HepG2 (cell line): ENCODE measurements at regions not wholly inside any gene's neighbourhood (a gene's known extent, or its start where the extent isn't known, plus 50 kb on each side); places are given as distances from the start of the nearest gene placed in this dataset.

Experiments used
- ATAC-seq: fragments of 200-7000 bp; cut with Tn5 transposase; 3 replicates; pipeline ENCODE4 v1.9.1; 2020; ENCODE audit warnings: mild to moderate bottlenecking, moderate library complexity
- BruUV-seq: library from RNA; stranded (reverse); fragments of 400-500 nt; replicated peaks from 2 replicates; lab custom pipeline; 2021; lab: Mats Ljungman, UMichigan
- CTCF ChIA-PET: fragments of 300-600 bp; formaldehyde crosslinking; extraction: SDS; loops from one replicate; lab custom pipeline; 2021; ENCODE audit warnings: low total read pairs, inconsistent platforms, low intra/inter-chr PET ratio; lab: Yijun Ruan, JAX
- POLR2A ChIA-PET: fragments of 350-600 bp; sonication (Branson Sonifier 250); formaldehyde crosslinking; loops from one replicate; lab custom pipeline; 2020; ENCODE audit warnings: antibody characterized with exemption, inconsistent platforms; lab: Yijun Ruan, JAX
- DNase-seq: peaks from one replicate; pipeline ENCODE4 v3.0.0-alpha.2; 2015; ENCODE audit warnings: low spot score
- FAIRE-seq: peaks from 3 replicates; lab custom pipeline; 2011; peaks lifted over from hg19 to GRCh38; lab: Jason Lieb, UNC
- H2AFZ ChIP-seq: one replicate; pipeline ENCODE4 v1.6.1; 2011; ENCODE audit warnings: low read length, inconsistent platforms
- H3K27ac ChIP-seq: fragments of 300-600 bp; 3 replicates; pipeline ENCODE4 v1.8.0; 2011; ENCODE audit warnings: mixed run types, mild to moderate bottlenecking, mixed read lengths, low read length, inconsistent platforms; ENCODE audit not compliant: insufficient read depth; ENCODE audit errors: extremely low read length
- H3K27me3 ChIP-seq, 2 experiments: fragments of 200-600 bp in 1 of 2; 2 replicates in 1 of 2; 3 replicates in 1 of 2; pipeline versions ENCODE4 v1.6.0 to v1.8.0; 2011; ENCODE audit warnings: low read length in 2 of 2, mild to moderate bottlenecking in 2 of 2, moderate library complexity in 2 of 2, inconsistent platforms in 1 of 2; ENCODE audit not compliant: insufficient read depth in 2 of 2, control insufficient read depth in 1 of 2
- H3K36me3 ChIP-seq, 2 experiments: fragments of 200-600 bp in 1 of 2; replicated peaks in 1 of 2; 2 replicates in 1 of 2; 3 replicates in 1 of 2; pipeline versions ENCODE4 v1.5.1 to v1.8.0; 2011; ENCODE audit warnings: low read length in 2 of 2, inconsistent platforms in 1 of 2; ENCODE audit not compliant: insufficient read depth in 2 of 2, control insufficient read depth in 1 of 2
- H3K4me1 ChIP-seq: 2 replicates; pipeline ENCODE4 v1.5.1; 2012; ENCODE audit warnings: low read length, inconsistent platforms; ENCODE audit not compliant: insufficient read depth
- H3K4me2 ChIP-seq: 2 replicates; pipeline ENCODE4 v1.6.0; 2011; ENCODE audit warnings: low read depth, low read length, inconsistent platforms
- H3K4me3 ChIP-seq, 3 experiments: fragments of 200-600 bp in 1 of 3; sonication (generic), shearing (Covaris generic) in 1 of 3; replicated peaks in 1 of 3; 2 replicates each; pipeline ENCODE4 v1.5.1; 2011 to 2016; ENCODE audit warnings: low read length in 3 of 3, inconsistent platforms in 2 of 3, low read depth in 2 of 3, mild to moderate bottlenecking in 2 of 3, control low read depth in 1 of 3, mixed read lengths in 1 of 3; ENCODE audit not compliant: insufficient read depth in 1 of 3
- H3K79me2 ChIP-seq: one replicate; pipeline ENCODE4 v1.6.1; 2011; ENCODE audit warnings: low read length, inconsistent platforms; ENCODE audit not compliant: insufficient read depth
- H3K9ac ChIP-seq: 2 replicates; pipeline ENCODE4 v1.6.0; 2011; ENCODE audit warnings: mild to moderate bottlenecking, low read depth, low read length, inconsistent platforms; ENCODE audit not compliant: insufficient read depth
- H3K9me3 ChIP-seq: 2 replicates; pipeline ENCODE4 v1.5.1; 2012; ENCODE audit warnings: mild to moderate bottlenecking, low read length
- H4K20me1 ChIP-seq: 2 replicates; pipeline ENCODE4 v1.6.0; 2011; ENCODE audit warnings: inconsistent platforms, mild to moderate bottlenecking, low read length, moderate library complexity; ENCODE audit not compliant: insufficient read depth
- AKNA ChIP-seq: sonication (generic); formaldehyde crosslinking; IDR thresholded peaks from 2 replicates; pipeline ENCODE4 v1.4.0; 2020; ENCODE audit warnings: missing genetic modification reagents, borderline replicate concordance
- HES4 ChIP-seq: sonication (generic); formaldehyde crosslinking; IDR thresholded peaks from 2 replicates; pipeline ENCODE4 v1.9.0; 2021; ENCODE audit warnings: mild to moderate bottlenecking, missing genetic modification reagents, borderline replicate concordance
- JARID2 ChIP-seq: sonication (generic); formaldehyde crosslinking; IDR thresholded peaks from 2 replicates; pipeline ENCODE4 v1.8.1; 2023; ENCODE audit warnings: missing genetic modification reagents, inconsistent platforms; ENCODE audit not compliant: insufficient replicate concordance
- NR2F2 ChIP-seq: IDR thresholded peaks from 2 replicates; pipeline ENCODE4 v1.6.1; 2012; ENCODE audit warnings: low read depth, inconsistent platforms, borderline replicate concordance
- SNAPC5 ChIP-seq: sonication (generic); formaldehyde crosslinking; IDR thresholded peaks from 2 replicates; pipeline ENCODE4 v1.8.1; 2023; ENCODE audit warnings: mild to moderate bottlenecking, missing genetic modification reagents, borderline replicate concordance
- SYNCRIP ChIP-seq: fragments of 200-400 bp; formaldehyde crosslinking; IDR thresholded peaks from 2 replicates; pipeline ENCODE4 v1.6.1; 2018; ENCODE audit warnings: mild to moderate bottlenecking, low read depth, low read length; ENCODE audit not compliant: insufficient read depth
- TBX2 ChIP-seq: sonication (generic); formaldehyde crosslinking; IDR thresholded peaks from 2 replicates; pipeline ENCODE4 v1.5.0; 2020; ENCODE audit warnings: missing genetic modification reagents, mild to moderate bottlenecking, borderline replicate concordance
- TGIF2 ChIP-seq: IDR thresholded peaks from 2 replicates; pipeline ENCODE4 v1.6.1; 2016; ENCODE audit warnings: control low read depth, missing compliant biosample characterization
- ZKSCAN5 ChIP-seq: sonication (generic); formaldehyde crosslinking; IDR thresholded peaks from 2 replicates; pipeline ENCODE4 v1.5.1; 2020; ENCODE audit warnings: mild to moderate bottlenecking, missing genetic modification reagents
- ZNF136 ChIP-seq: sonication (generic); formaldehyde crosslinking; IDR thresholded peaks from 2 replicates; pipeline ENCODE4 v1.8.1; 2022; ENCODE audit warnings: low read depth, mild to moderate bottlenecking, moderate library complexity, missing genetic modification reagents
- ZNF207 ChIP-seq: fragments of 450-650 bp; IDR thresholded peaks from 2 replicates; pipeline ENCODE4 v1.6.1; 2016; ENCODE audit warnings: antibody characterized with exemption, borderline replicate concordance
- ZNF256 ChIP-seq: sonication (generic); formaldehyde crosslinking; conservative IDR thresholded peaks from 2 replicates; pipeline ENCODE4 v1.4.0; 2020; ENCODE audit warnings: missing genetic modification reagents
- ZNF274 ChIP-seq: sonication (generic); formaldehyde crosslinking; IDR thresholded peaks from 2 replicates; pipeline ENCODE4 v1.5.1; 2020; ENCODE audit warnings: mild to moderate bottlenecking, missing genetic modification reagents
- ZNF709 ChIP-seq: sonication (generic); formaldehyde crosslinking; IDR thresholded peaks from 2 replicates; pipeline ENCODE4 v1.5.0; 2020; ENCODE audit warnings: mild to moderate bottlenecking, missing genetic modification reagents
- ZSCAN22 ChIP-seq: sonication (generic); formaldehyde crosslinking; IDR thresholded peaks from 2 replicates; pipeline ENCODE4 v1.4.0; 2020; ENCODE audit warnings: mild to moderate bottlenecking, missing genetic modification reagents
- WGBS: methylation state at CpG from one replicate; pipeline ENCODE4 v1.1.6; 2017; ENCODE audit warnings: low lambda C conversion rate; 5-methylcytosine and 5-hydroxymethylcytosine counted together
- in situ Hi-C: cut with HindIII; loops from 2 replicates; pipeline ENCODE4 v1.10.0; 2017; ENCODE audit warnings: low pct_unique_long_range_greater_than_20kb; ENCODE audit not compliant: extremely low pct_ligation_motif_present
- intact Hi-C: fragments of 100-400 bp; cut with micrococcal nuclease; formaldehyde crosslinking; loops from one replicate; pipeline ENCODE4 v1.10.0; 2022; ENCODE audit not compliant: unreplicated experiment
- TF ChIP-seq, protein P1 (sequence below): sonication (generic); formaldehyde crosslinking; IDR thresholded peaks from 2 replicates; pipeline ENCODE4 v1.4.0; 2020; ENCODE audit warnings: mild to moderate bottlenecking, missing genetic modification reagents

DNA sequence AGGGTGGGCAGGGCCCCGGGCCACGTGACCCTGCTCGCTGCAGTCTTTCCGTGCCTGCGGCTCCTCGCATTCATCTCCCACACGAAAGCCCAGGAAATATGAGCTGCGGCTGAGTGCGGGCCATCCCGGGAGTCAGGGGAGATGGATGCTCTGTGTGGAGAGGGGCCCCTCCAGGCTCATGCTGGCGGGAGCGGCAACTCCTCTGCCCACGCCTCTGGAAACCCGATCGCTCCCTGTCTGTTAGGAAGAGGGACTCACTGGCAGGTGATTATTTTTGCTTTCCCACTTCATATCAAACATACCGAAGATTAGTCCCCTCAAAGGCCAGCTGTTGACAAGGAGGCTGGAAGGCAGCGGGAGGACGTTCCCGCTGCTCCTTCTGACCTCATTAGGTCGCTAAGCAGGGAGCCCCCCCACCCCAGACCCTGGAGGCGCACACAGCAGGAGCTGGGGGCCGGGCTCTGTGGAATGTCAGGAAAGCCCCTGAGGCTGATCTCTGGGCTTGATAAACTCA, 228.5 kb downstream of the FOXL1 start (continued):
- TF ChIP-seq AKNA = no peak
- no peak for TF ChIP-seq SNAPC5 (CRISPR knock-in tag)
- TF ChIP-seq ZNF256 (CRISPR knock-in tag) = no peak

DNA sequence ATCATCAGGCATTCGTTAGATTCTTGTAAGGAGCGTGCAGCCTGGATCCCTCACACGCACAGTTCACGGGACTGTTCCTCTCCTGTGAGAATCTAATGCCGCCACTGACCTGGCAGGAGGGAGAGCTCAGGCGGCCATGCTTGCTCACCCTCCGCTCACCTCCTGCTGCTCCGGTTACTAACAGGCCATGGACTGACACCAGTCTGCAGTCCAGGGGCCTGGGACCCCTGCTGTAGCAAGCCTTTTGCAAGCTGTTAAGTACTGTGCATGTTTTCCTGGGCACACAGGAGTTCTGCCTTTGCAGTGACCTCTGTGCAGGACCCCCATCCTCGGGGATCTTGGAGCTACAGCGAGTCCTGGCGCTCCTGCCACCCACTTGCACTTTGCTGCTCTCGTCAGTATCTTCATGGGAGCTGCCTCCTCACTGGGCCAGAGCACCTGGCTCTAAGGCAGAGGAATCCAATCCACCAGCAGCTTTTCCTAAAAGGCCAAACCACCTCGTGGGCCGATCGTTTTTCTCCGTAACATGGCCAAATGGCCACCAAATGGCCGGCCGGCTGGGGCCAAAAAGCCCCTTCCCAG, 230.6 kb downstream of the FOXL1 start:
- FAIRE-seq = no peak
- no TSS peak for BruUV-seq
- CTCF ChIA-PET = no interaction called here

More for the DNA sequence above, 230.6 kb downstream of the FOXL1 start:
- no peaks in the 10 kb centered on the region for H4K20me1 ChIP-seq
- no peak overlapping the region for H3K27ac ChIP-seq
- TF ChIP-seq SYNCRIP = no peak
- TF ChIP-seq ZNF709 (CRISPR knock-in tag) = no peak
- TF ChIP-seq NR2F2 = no peak
- no peak for TF ChIP-seq JARID2 (CRISPR knock-in tag)
- no peak for TF ChIP-seq TBX2
- TF ChIP-seq ZNF136 (CRISPR knock-in tag) = no peak
- no peak for TF ChIP-seq ZSCAN22 (CRISPR knock-in tag)
- TF ChIP-seq HES4 (CRISPR knock-in tag) = no peak
- no peak for TF ChIP-seq TGIF2 (CRISPR knock-in tag)
- TF ChIP-seq, protein P1, sequence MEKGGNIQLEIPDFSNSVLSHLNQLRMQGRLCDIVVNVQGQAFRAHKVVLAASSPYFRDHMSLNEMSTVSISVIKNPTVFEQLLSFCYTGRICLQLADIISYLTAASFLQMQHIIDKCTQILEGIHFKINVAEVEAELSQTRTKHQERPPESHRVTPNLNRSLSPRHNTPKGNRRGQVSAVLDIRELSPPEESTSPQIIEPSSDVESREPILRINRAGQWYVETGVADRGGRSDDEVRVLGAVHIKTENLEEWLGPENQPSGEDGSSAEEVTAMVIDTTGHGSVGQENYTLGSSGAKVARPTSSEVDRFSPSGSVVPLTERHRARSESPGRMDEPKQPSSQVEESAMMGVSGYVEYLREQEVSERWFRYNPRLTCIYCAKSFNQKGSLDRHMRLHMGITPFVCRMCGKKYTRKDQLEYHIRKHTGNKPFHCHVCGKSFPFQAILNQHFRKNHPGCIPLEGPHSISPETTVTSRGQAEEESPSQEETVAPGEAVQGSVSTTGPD (CRISPR knock-in tag) = no peak
- TF ChIP-seq ZKSCAN5 (CRISPR knock-in tag) = no peak
- TF ChIP-seq ZNF274 (CRISPR knock-in tag) = no peak
- TF ChIP-seq ZNF207 = no peak
- ATAC-seq = no peak
- intact Hi-C loops = no loop called here
- H3K27me3 ChIP-seq = peaks cover 4 to 55% of the 10 kb centered on the region in 2 experiments; a peak in 4 of 5 replicates
- no peaks in the 10 kb centered on the region for H3K9me3 ChIP-seq
- in situ Hi-C loops = no loop called here
- POLR2A ChIA-PET = no interaction called here
- H2AFZ ChIP-seq = no peak overlapping the region
- H3K4me3 ChIP-seq = no peak overlapping the region
- no peaks in the 10 kb centered on the region for H3K79me2 ChIP-seq
- no peak for DNase-seq
- no peak overlapping the region for H3K4me2 ChIP-seq
- H3K9ac ChIP-seq = no peak overlapping the region
- no peaks in the 10 kb centered on the region for H3K36me3 ChIP-seq
- 28% methylated on average over 18 of the region's 18 CpGs for WGBS
- H3K4me1 ChIP-seq = no peaks in the 10 kb centered on the region
